Gastroesophageal sphincter (tissue), 3 donors: ENCODE measurements at regions not wholly inside any gene's neighbourhood (a gene's known extent, or its start where the extent isn't known, plus 50 kb on each side); places are given as distances from the start of the nearest gene placed in this dataset.

Source experiments
- EP300 ChIP-seq: sonication (generic); formaldehyde crosslinking; IDR thresholded peaks from one replicate; pipeline ENCODE4 v1.6.1; 2017; ENCODE audit warnings: antibody characterized with exemption, mild to moderate bottlenecking
- POLR2AphosphoS5 ChIP-seq: sonication (generic); formaldehyde crosslinking; IDR thresholded peaks from one replicate; pipeline ENCODE4 v1.6.1; 2017; ENCODE audit warnings: antibody characterized with exemption
- TF ChIP-seq, protein P1 (sequence below), 4 experiments: fragments of 200-600 bp in 2 of 4; fragments of 450-650 bp in 2 of 4; sonication (generic) in 1 of 4; IDR thresholded peaks; one replicate each; pipeline ENCODE4 v1.5.1; 2017 to 2019; ENCODE audit warnings: antibody characterized with exemption in 4 of 4, mild to moderate bottlenecking in 2 of 4, moderate library complexity in 2 of 4

DNA sequence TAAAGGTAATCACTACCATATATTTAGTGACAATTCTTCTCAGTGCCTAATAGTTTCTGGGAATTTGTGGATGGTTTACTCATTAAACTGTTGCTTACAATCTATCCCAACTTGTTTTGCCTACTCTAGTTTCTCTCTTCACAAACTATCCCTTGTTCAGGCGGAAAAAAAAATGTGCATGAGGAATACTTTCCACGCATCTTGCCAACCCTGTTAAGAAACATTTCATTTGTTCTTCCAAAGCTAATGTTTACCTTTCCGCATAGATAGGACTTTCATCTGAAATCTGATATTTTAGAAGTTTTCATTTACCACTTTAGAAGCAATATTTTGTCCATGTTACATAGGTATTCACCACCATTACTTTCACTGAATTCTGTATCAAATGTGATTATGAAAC lies 191.9 kb downstream of the MDFIC start:
- TF ChIP-seq, protein P1, sequence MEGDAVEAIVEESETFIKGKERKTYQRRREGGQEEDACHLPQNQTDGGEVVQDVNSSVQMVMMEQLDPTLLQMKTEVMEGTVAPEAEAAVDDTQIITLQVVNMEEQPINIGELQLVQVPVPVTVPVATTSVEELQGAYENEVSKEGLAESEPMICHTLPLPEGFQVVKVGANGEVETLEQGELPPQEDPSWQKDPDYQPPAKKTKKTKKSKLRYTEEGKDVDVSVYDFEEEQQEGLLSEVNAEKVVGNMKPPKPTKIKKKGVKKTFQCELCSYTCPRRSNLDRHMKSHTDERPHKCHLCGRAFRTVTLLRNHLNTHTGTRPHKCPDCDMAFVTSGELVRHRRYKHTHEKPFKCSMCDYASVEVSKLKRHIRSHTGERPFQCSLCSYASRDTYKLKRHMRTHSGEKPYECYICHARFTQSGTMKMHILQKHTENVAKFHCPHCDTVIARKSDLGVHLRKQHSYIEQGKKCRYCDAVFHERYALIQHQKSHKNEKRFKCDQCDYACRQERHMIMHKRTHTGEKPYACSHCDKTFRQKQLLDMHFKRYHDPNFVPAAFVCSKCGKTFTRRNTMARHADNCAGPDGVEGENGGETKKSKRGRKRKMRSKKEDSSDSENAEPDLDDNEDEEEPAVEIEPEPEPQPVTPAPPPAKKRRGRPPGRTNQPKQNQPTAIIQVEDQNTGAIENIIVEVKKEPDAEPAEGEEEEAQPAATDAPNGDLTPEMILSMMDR (IDR thresholded peaks at IDR 0.05): no peak
- no peak for TF ChIP-seq POLR2AphosphoS5
- TF ChIP-seq EP300: no peak
